SK-N-DZ (cell line): ENCODE measurements at regions not wholly inside any gene's neighbourhood (a gene's known extent, or its start where the extent isn't known, plus 50 kb on each side); places are given as distances from the start of the nearest gene placed in this dataset.
A peak's percentile ranks its signal among the peaks of the same experiment; 100 is the strongest.

Experiments used
- DNase-seq: peaks from one replicate; pipeline ENCODE4 v3.0.0-alpha.2; 2015; ENCODE audit warnings: low spot score
- small RNA-seq, 2 experiments: library from RNA; depleted of rRNA; stranded (forward); fragments of <200 nt; gene quantifications; one replicate each; pipeline ENCODE3, GENCODE V24; 2014

DNA sequence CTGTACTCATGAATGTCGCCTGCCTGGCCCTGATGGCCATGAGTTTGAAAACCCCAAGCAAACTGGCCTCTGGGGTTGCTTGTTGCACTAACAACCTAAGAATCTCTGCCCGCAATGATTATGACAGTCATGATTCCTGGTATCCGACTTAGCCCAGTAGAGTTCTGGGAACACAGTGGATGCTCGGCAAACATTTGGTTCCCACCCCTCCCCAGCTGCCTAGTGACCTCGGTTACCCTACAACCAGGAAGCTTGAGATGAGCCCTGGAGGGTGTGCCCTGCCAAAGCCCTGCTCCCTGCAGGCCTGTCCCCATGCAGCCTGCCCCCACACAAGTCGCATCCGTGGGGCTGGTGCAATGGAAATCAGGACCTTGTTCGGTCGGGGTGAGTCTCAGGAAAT lies 76.0 kb upstream of the ZBTB40 start:
- DNase-seq, result no peak

GRCh38 chr1:22376001-22376400 lies 75.7 kb upstream of the ZBTB40 start:
- no peak for DNase-seq

DNA sequence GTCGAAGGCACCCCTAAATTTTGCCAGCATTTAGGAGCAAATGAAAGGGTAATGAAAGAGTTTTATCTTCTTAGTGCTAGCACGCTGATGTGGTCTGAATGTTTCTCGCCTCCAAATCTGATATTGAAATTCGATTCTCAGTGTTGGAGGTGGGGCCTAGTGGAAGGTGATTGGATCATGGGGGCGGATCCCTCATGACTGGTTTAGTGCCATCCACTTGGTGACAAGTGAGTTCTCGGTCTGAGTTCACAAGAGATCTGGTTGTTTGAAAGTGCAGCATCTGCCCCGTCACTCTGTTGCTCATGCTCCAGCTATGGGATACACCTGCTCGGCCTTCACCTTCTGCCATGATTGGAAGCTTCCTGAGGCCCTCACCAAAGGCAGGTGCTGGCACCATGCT lies 75.1 kb upstream of the ZBTB40 start:
- DNase-seq, result no peak

DNA sequence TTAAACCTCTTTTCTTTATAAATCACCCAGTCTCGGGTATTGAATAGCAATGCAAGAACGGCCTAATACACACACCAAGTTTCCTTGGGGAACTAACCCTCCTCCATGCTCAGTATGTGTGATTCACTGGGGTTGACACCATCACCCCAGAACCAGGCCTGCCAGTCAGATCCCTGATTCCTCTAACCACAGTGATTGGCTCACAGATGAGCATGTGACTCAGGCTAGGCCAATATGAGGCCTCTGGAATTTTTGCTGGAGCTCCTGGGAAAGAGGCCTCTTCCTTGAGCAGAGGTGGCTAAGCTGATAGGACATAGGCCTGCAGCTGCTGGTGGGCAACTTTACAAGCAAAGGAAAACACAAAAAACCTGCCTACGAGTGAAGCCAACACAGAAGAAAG lies 74.7 kb upstream of the ZBTB40 start:
- no peak for DNase-seq

DNA sequence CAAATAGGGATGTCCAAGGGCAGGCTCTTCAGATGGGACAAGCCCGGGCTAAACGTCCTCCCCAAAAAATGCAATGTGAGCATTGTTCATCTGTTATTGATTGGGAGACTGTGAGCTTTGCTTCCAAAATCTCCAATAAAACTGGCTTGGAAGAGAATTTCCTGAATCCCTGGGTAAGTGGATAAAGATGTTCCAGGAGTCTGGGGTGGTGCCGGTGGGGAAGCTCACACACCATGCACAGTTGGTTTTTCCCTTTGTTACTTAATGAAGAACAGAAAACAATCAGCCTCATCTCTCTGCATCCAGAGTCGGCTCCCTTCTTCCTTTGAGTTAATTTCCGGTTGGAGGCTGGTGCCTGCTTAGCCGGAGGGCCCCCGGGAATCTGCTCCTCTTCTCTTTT lies 72.1 kb upstream of the ZBTB40 start:
- DNase-seq, result no peak

GRCh38 chr1:22380024-22380785 lies 71.4 kb upstream of the ZBTB40 start:
- DNase-seq, result no peak

- peak; percentile 43 for DNase-seq
These were observed 67.9 kb upstream of the ZBTB40 start for GRCh38 chr1:22383526-22384294.

DNA sequence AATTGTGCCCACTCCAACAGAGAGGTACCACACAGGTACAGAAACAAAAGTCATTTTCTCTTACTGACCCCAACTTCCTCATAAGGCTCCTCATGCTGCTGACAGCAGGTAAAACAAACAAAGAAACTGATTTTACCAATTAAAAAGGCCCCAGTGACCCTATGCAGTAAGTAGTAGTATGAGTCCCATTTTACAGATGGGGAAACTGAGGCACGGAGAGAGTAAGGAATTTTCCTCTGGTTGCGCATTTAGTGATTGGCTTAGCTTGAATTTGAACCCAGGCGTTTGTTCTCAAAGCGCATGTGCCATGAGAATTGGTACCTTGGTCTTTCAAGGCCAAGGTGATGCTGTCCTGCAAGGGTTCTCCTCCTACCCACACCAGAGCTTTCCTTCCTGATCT lies 66.1 kb upstream of the ZBTB40 start:
- DNase-seq, result no peak

DNA sequence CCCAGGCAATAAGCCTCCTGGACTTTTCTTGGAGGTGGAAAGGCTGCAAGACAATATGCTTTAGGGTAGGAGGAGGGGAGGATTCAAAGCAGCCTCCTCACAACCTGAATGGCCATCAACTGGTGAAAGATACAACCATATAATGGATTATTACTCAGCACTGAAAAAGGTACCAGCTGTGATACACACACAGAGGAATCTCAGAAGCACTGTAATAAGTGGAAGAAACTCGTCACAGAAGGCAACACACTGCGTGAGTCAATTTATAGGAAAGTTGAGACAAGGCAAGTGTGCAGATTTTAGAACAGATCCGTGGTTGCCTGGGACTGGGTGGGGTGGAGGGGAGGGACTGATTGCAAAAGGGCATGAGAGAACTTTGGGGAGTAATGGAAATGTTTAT lies 64.9 kb upstream of the ZBTB40 start:
- no peak for DNase-seq

DNA sequence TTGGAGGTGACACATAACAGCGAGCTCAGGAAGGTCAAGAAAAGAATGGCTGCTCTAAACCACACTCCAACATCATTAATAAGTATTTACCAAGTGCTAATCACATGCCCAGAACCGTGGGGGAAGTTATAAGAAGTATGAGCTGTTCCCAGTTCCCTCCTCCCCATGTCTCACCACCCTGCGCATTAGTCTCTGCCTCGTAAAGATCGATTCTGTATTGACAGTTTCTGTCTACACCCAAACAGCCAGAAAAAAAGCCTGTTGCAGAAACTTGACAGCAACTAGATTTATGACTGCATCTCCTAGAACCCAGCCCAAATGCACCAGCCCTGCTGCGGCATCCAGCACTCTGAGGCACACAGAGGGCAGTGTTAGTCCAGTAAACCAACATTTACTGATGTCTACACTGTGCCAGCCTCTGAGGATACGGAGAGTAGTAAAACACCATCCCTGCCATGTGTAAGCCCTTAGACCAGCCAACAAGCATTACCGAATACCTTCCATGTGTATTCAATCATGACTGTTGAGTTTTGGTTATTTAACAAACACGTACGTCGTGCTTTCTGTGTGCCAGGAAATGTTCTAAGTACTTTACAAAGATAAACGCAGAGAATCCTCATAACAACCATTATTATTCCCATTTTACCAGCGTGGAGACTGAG lies 63.6 kb upstream of the ZBTB40 start:
- no peak for DNase-seq

DNA sequence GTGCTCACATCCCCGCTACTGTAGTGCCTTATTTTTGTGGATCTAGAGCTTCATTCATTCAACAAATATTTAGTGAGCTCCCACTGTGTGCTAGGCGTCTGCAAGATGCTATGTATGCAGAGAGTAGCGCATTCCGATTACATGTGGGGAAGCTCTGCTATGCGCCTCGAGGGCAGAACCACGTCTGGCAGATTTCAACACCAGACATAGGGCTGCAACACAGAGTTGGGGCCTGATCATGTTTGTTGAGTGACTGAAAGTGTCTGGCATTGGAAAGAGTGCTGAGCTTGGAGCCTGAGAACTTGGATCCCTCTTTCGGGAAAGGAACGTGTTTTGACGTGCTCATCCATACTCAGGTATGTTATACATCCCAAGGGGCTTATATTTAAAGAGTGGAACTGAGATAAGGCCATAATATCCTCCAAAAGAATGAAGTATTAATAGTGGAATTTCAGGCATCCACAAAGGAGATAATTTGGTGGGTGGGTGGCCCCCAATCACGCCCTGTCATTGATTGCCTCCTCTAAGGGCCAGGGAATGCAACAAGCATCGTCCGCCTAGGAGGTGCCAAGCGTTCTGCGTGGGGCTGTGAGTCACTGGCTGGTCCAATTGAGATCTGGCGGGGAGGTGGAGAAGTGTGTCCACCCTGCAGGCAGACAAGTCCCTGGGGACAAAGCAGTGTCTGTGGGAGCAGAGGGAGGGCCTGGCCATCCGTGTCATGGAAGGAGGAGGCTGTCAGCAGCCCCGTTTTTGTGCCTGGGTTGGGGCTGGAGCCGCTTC lies 62.8 kb upstream of the ZBTB40 start:
- DNase-seq, result no peak

GRCh38 chr1:22393587-22393986 lies 58.1 kb upstream of the ZBTB40 start:
- no peak for DNase-seq

DNA sequence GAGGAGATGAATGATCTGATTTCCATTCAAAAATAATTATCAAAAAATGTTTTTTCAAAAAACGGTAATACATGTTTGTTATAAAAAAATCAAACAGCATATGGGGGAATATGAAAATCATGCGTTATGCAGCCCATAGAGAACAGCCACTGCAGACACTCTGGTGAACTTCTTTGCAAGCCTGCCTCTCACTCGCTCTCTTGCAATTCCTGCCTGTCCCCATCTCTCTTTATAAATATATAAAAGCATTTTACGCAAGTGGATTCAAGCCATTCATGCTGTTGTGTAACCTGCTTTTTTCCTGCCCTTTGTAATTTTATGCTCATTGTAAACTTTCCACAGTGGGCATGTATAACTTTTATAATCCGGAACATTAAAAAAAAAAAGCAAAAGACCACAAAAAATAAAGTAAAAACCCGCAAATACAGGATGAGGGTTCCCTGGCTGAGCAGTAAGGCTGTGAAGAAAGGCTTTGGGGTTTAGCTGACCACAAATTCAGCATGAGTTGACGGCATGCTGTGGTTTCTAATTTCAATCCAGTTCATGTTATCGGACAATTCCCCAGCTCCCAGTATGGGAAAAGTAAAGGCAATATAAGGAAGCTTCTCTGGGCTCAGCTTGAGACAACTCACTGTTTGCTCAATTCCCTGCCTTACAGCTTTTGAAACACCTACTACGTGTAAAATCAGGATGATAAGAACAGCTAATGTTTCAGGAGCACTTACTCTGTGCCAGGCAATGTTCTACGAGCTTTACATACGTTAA lies 52.8 kb upstream of the ZBTB40 start:
- no peak for DNase-seq

- no peak for DNase-seq
These were observed 52.1 kb upstream of the ZBTB40 start for GRCh38 chr1:22399421-22400091.

Small RNA genes in the stretch of these regions (small RNA-seq; reads per million reads assigned to genes)
- gene MIR4418, result 0 reads per million in 2 experiments
